HUES6 (cell line): ENCODE measurements at regions not wholly inside any gene's neighbourhood (a gene's known extent, or its start where the extent isn't known, plus 50 kb on each side); places are given as distances from the start of the nearest gene placed in this dataset.

ENCODE experiments used
- H3K27ac ChIP-seq: 2 replicates; pipeline ENCODE4 v1.7.0; 2013; ENCODE audit warnings: low read depth, mild to moderate bottlenecking, low read length, inconsistent platforms
- H3K27me3 ChIP-seq: 2 replicates; pipeline ENCODE4 v1.6.1; 2013; ENCODE audit warnings: low read length; ENCODE audit not compliant: control insufficient read depth, insufficient read depth
- H3K36me3 ChIP-seq: 2 replicates; pipeline ENCODE4 v1.6.1; 2013; ENCODE audit warnings: low read length; ENCODE audit not compliant: control insufficient read depth, insufficient read depth
- H3K4me1 ChIP-seq: 2 replicates; pipeline ENCODE4 v1.6.1; 2013; ENCODE audit warnings: low read length; ENCODE audit not compliant: control insufficient read depth, insufficient read depth
- H3K4me3 ChIP-seq: 2 replicates; pipeline ENCODE4 v1.5.1; 2013; ENCODE audit warnings: low read depth, low read length
- H3K9ac ChIP-seq: one replicate; pipeline ENCODE4 v1.6.1; 2013; ENCODE audit warnings: mild to moderate bottlenecking, low read length
- H3K9me3 ChIP-seq: 2 replicates; pipeline ENCODE4 v1.6.1; 2013; ENCODE audit warnings: low read depth, low read length; ENCODE audit not compliant: control insufficient read depth, insufficient read depth

DNA sequence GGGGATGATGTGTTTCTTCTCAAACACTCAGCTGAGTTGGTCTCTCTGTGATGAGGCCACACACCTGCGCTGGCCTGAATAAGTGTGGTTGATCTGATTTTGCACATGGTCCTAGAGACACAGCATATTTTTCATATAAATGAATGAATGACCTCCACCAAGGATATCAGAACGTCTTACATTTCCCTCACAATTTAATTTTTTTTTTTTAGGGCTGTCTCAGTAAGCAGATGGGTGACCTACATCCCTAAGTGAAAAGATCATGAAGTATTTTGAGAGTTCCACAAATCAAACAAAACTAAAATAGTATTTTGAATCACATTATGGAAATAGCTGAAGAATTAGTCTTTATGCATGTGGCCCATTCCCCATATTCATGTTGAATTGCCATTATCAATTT is 333.7 kb upstream of the TMTC1 start:
- no peak overlapping the region for H3K4me3 ChIP-seq
- no peaks in the 10 kb centered on the region for H3K4me1 ChIP-seq
- H3K9me3 ChIP-seq, result no peaks in the 10 kb centered on the region
- H3K27ac ChIP-seq, result no peak overlapping the region
- H3K9ac ChIP-seq, result no peak overlapping the region
- H3K36me3 ChIP-seq, result no peaks in the 10 kb centered on the region
- no peaks in the 10 kb centered on the region for H3K27me3 ChIP-seq

- Histone ChIP-seq H3K4me1 (no peaks in the 10 kb centered on the region), H3K4me3 (no peak overlapping the region), H3K27me3 (no peaks in the 10 kb centered on the region), H3K9me3 (peaks cover 8% of the 10 kb centered on the region; the same call in 1 of the 2 replicates), H3K9ac (no peak overlapping the region), H3K36me3 (no peaks in the 10 kb centered on the region), H3K27ac (no peak overlapping the region)
These were observed 328.0 kb upstream of the TMTC1 start for GRCh38 chr12:30111719-30112118.

GRCh38 chr12:30110958-30111586 is 327.3 kb upstream of the TMTC1 start:
- H3K27me3 ChIP-seq, result no peaks in the 10 kb centered on the region
- H3K4me1 ChIP-seq, result no peaks in the 10 kb centered on the region
- no peak overlapping the region for H3K4me3 ChIP-seq
- H3K9ac ChIP-seq, result no peak overlapping the region
- H3K27ac ChIP-seq, result no peak overlapping the region
- no peaks in the 10 kb centered on the region for H3K36me3 ChIP-seq
- H3K9me3 ChIP-seq, result peaks cover 8% of the 10 kb centered on the region; the same call in 1 of the 2 replicates

GRCh38 chr12:30110498-30110897 is 326.8 kb upstream of the TMTC1 start:
- Histone ChIP-seq H3K4me3 (no peak overlapping the region), H3K9me3 (peaks cover 8% of the 10 kb centered on the region; the same call in 1 of the 2 replicates), H3K27ac (no peak overlapping the region), H3K9ac (no peak overlapping the region), H3K36me3 (no peaks in the 10 kb centered on the region), H3K4me1 (no peaks in the 10 kb centered on the region), H3K27me3 (no peaks in the 10 kb centered on the region)

DNA sequence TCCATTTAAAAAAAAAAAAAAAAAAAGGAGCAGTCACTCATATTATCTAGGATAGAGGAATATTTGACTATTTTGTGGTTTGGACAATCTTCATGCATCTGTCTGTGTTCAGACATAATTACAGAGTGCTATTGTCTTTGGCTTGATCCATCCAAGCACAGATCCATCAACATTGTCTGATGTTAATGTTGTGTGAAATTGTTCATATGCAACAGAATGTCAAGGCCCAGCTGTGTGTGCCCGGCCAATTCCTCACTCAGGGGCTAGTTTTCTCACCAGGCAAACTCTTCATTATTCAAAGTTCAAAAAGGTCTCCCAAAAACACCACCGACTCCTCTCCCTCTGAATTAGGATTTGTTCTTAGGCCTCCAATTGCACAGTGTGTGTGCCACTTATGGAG is 324.9 kb upstream of the TMTC1 start:
- Histone ChIP-seq H3K27me3 (no peaks in the 10 kb centered on the region), H3K9me3 (peaks cover 8% of the 10 kb centered on the region; the same call in 1 of the 2 replicates), H3K36me3 (no peaks in the 10 kb centered on the region), H3K4me1 (no peaks in the 10 kb centered on the region), H3K9ac (no peak overlapping the region), H3K4me3 (no peak overlapping the region), H3K27ac (no peak overlapping the region)

DNA sequence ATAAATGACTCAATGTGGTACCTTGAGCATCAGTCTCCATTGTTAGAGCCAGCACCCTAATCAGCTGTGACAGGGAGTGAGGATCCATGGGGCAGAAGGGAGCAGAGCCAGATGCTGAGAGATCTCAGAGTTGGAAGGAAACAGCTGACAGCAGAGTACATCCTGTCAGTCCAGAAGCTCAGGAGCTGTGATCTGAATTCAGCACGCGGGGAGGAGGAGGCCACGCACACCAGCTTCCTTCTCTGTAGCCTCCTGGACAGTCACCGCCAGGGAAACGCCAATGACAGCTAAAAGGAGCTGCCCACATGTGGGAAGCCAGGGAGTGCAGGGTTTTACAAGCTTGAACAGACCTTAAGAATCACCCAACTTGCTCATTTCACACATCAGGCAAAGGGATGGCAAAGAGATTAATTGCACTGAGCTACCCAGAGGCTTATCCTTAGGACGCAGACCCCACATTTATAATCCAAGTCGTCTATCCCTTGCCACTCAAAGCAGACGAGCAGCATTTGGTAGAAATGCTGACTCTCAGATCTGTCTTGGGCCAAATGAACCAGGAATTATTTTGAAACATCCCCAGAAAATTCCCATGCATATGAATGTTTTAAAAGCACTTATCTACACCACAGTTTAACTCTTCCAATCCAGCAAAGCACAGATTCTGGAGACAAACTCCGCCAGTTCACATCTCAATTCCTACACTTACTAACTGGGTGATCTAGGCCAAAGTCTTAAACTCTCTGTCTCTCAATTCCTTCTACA is 322.6 kb upstream of the TMTC1 start:
- H3K36me3 ChIP-seq, result no peaks in the 10 kb centered on the region
- peaks cover 8% of the 10 kb centered on the region; the same call in 1 of the 2 replicates for H3K9me3 ChIP-seq
- no peak overlapping the region for H3K27ac ChIP-seq
- no peak overlapping the region for H3K9ac ChIP-seq
- H3K27me3 ChIP-seq, result no peaks in the 10 kb centered on the region
- no peaks in the 10 kb centered on the region for H3K4me1 ChIP-seq
- H3K4me3 ChIP-seq, result no peak overlapping the region

- Histone ChIP-seq H3K4me1 (no peaks in the 10 kb centered on the region), H3K36me3 (no peaks in the 10 kb centered on the region), H3K27me3 (no peaks in the 10 kb centered on the region), H3K9me3 (0 out of 2 replicates have a peak, but pooled peaks cover 2% of the 10 kb centered on the region), H3K9ac (no peak overlapping the region), H3K27ac (no peak overlapping the region), H3K4me3 (no peak overlapping the region)
These were observed 321.8 kb upstream of the TMTC1 start for GRCh38 chr12:30105505-30105904.

DNA sequence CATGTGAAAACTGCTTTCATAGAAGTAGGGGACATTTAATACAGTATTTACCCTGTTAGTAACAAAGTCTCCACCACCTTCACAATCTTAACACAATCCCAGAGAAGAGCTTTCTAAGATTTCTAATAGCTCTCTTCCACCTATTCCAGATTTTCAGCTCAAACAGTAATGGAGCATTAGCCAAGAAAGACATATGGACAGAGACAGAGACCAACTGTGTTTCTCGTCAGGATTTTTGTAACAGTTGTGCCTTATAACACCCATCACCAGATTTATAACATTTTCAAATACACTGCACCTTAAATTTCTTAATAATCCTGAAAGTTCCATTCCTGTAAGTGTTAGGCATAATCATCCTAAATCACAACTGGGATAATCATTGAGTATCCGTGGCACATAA is 321.2 kb upstream of the TMTC1 start:
- Histone ChIP-seq H3K27ac (no peak overlapping the region), H3K27me3 (no peaks in the 10 kb centered on the region), H3K9ac (no peak overlapping the region), H3K4me1 (no peaks in the 10 kb centered on the region), H3K36me3 (no peaks in the 10 kb centered on the region), H3K9me3 (0 out of 2 replicates have a peak, but pooled peaks cover 2% of the 10 kb centered on the region), H3K4me3 (no peak overlapping the region)

DNA sequence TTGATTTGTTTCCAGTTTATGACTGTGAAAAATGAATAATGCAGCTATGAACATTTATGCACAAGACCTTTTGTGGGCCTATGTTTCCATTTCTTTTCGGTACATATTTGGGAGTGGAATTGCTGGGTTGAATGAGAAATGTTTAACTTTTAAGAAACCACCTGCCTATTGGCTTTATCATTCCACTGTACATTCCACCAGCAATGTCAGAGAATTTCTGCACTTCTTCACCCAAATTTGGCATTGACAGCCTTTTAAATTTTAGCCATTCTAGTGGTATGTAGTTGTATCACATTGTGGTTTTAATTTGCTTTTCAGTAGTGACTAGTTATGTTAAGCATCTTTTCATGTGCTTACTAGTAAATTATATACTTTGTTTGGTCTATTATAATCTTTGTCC is 317.0 kb upstream of the TMTC1 start:
- H3K27ac ChIP-seq, result no peak overlapping the region
- H3K4me3 ChIP-seq, result no peak overlapping the region
- H3K9ac ChIP-seq, result no peak overlapping the region
- H3K9me3 ChIP-seq, result no peaks in the 10 kb centered on the region
- peaks cover 16% of the 10 kb centered on the region for H3K4me1 ChIP-seq
- H3K27me3 ChIP-seq, result no peaks in the 10 kb centered on the region
- H3K36me3 ChIP-seq, result no peaks in the 10 kb centered on the region

GRCh38 chr12:30098677-30099076 is 314.9 kb upstream of the TMTC1 start:
- Histone ChIP-seq H3K36me3 (no peaks in the 10 kb centered on the region), H3K27ac (no peak overlapping the region), H3K9ac (no peak overlapping the region), H3K4me3 (no peak overlapping the region), H3K9me3 (no peaks in the 10 kb centered on the region), H3K4me1 (peaks cover 16% of the 10 kb centered on the region), H3K27me3 (no peaks in the 10 kb centered on the region)

- no peak overlapping the region for H3K9ac ChIP-seq
- H3K36me3 ChIP-seq, result no peaks in the 10 kb centered on the region
- H3K27ac ChIP-seq, result no peak overlapping the region
- no peak overlapping the region for H3K4me3 ChIP-seq
- no peaks in the 10 kb centered on the region for H3K9me3 ChIP-seq
- H3K27me3 ChIP-seq, result no peaks in the 10 kb centered on the region
- peaks cover 16% of the 10 kb centered on the region for H3K4me1 ChIP-seq
These were observed 311.8 kb upstream of the TMTC1 start for GRCh38 chr12:30095511-30095910.
